Islet precursor cell (in vitro differentiated cells): ENCODE measurements at regions not wholly inside any gene's neighbourhood (a gene's known extent, or its start where the extent isn't known, plus 50 kb on each side); places are given as distances from the start of the nearest gene placed in this dataset.
"Not testable (repeated sequence)": the region's sequence is repeated elsewhere in the genome, so short reads cannot be mapped to it uniquely, and the experiment has no call there.

ENCODE experiments used
- DNase-seq: peaks from one replicate; pipeline ENCODE4 v3.0.0-alpha.2; 2018

DNA sequence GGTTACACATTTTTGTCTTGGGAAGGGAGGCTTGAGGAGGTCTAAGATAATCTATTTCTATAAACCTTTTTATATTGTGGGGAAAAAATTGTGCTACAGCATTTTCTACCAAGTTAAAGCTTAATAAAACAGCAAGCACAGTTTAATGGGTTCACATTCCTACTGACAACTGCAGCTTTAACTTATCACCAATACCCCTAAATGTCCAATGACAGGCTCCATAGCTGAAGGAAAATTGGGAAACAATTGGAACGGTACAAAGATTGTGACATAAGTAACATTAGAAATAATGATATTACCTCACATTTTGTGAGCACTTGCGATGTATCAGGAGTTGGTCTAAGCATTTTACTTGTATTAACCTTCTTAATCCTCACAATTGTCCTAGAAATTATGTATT lies 79.5 kb upstream of the HAPLN1 start:
- DNase-seq, result no peak

DNA sequence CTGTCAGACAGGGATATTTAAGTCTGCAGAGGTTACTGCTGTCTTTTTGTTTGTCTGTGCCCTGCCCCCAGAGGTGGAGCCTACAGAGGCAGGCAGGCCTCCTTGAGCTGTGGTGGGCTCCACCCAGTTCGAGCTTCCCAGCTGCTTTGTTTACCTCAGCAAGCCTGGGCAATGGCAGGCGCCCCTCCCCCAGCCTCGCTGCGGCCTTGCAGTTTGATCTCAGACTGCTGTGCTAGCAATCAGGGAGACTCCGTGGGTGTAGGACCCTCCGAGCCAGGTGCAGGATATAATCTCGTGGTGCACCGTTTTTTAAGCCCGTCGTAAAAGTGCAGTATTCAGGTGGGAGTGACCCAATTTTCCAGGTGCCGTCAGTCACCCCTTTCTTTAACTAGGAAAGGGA lies 78.4 kb upstream of the HAPLN1 start:
- not testable (repeated sequence) for DNase-seq

DNA sequence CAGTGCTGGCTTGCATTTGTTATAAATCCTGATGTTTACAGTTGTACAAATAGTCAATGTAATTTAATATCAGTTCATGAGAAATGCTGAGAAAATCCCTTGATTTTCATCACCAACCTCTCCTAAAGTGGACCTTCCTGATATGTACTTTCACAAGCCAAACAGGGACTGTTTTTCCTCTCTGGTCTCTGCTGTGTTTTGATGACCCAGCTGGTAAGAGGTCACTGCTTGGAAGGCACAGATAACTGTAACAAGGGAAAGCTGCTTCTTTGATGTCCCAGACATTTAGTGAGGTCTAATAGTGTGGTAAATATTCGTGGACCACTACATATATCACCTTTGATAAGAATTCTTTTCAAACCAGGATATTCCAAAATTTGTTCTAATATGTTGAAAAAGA lies 68.7 kb upstream of the HAPLN1 start:
- no peak for DNase-seq

DNA sequence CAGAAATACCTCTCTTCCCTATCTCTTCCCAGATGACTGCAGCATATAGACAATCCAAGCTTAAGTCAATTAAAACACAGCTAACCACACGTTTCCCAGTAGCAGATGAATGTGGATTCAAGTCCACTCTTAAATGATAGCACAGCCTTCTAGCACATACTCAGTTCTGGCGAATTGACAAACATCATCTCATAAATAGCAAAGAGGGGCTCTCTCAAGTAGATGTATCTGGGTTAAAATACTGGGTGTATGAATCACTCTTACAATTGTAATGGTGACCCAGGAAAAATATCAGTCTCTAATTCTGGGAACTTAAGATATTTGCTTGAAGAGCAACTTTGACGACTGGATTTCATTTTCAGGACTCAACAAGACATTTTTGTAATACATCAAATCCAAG lies 67.0 kb upstream of the HAPLN1 start:
- no peak for DNase-seq

DNA sequence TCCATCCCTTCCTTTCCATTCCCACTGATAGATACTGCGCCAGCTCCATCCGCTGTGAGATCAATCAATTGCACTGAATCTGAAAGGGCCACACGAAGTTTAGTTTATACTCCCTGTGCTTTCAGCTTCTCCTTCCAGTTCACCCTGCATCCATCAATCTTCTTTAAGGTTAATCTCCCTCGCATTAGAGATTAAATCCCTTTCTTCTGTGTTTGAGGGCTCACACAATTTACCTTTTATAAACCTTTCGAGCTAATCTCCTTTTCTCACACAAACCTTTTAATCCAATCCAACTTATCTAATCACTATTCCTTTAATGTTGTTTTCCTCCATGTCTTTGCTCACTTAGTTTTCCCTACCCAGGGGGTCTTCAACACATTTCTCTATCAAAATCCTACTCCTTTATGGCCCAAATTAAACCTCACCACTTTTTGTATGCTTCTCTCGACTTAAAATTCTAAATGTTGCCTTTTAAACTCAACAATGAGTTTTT lies 64.6 kb upstream of the HAPLN1 start:
- DNase-seq, result no peak

DNA sequence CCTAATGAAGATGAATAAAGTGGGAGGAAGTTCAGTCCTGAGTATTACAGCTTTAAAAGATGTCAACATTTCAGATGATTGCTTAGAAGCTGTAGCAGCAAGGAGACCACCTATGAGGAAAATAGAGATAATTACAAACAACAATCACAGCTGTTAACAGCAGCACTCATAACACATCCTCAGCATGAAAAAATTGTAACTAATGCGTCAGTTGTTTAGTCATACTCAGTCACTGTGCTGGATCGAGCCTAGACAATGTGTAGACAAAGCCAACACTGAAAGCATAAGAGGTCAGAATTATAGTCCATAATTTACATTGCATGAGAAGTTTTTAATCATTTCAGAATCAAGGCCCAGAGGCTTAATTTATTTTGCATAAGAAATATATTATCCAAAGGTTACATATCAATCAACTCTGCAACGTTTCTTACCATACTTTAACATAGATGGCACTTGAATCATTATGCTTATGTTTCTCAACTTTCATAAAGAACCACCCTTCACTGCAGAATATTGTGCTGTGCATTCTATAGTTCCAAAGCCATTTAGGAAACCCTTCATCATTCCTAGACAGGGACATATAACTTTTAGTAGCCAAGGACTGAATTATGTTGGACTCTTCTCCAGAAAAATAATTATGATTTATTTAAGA lies 60.2 kb upstream of the HAPLN1 start:
- DNase-seq, result no peak

DNA sequence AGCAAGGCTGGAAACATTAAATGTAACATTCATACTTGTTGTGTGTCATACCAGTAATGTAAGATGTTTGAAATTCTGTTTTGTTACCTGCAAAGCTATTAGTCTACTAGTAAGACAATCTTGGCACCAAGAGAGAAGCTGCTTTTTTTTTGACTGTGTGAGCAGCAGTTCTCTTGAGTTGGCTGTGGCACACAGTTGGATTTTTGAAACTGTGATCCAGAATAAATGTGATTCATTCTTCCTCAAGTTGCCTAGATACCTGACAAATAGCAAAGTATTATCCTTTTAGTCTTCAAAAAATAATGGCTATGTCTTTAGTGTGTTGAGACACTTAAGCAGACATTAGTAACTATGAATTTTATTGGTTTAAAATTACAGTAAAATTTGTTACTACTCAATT lies 57.2 kb upstream of the HAPLN1 start:
- no peak for DNase-seq

DNA sequence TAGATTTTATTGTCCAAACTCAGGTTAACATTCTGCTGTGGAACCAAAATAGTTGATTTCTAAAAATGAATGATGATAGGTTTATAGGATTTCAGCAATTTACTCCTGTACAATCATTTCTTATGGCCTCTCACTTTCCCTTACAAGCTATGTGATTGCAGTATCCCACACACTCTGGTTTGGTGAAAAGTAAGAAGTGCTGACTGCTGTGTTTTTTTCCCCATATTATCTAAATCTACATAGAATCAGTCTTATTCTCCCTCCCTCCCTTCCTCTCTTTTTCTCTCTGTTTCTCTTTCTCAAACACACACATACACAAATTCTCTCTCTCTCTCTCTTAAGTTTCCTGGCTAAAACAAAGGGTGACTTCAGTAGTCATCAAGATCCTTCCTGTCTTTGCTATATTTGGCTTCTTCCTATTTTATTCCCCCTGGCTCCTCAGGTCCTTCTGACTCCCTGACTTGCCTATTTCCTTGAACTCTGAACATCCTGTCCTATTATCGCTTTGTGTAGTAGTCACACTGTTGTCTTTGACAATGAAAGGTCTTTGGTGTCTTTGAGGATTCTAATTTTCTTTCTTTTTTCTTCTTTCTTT lies 55.9 kb upstream of the HAPLN1 start:
- DNase-seq, result no peak
